ENCODE measurements at regions not wholly inside any gene's neighbourhood (a gene's known extent, or its start where the extent isn't known, plus 50 kb on each side); places are given as distances from the start of the nearest gene placed in this dataset.

DNA sequence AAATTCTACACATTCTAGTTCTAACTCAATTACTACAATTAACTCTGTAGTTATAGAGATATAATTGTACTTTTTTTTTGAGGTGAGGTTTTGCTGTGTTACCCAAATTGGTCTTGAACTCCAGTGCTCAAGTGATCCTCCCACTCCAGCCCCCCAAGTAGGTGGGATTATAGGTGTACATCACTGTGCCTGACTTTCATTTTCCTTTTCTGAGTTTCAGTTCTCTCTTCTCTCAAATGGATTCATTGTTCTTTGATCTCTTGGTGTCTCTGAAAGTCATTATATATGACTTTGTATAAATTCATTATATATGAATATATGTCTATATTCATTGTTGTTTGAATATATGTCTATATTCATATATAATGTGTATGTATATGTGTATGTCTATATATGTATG lies 74.0 kb upstream of the GALNT2 start:
- Histone ChIP-seq H3K9me3 (no peaks in the 10 kb centered on the region), H3K4me3 (no peak overlapping the region), H3K27ac (no peak overlapping the region), H3K27me3 (no peaks in the 10 kb centered on the region), H3K36me3 (no peaks in the 10 kb centered on the region), H3K4me1 (no peaks in the 10 kb centered on the region)
- no peak for TF ChIP-seq CTCF (IDR thresholded peaks at IDR 0.05)
- intact Hi-C loops (cut with DNase I): no loop called here
- ATAC-seq (no peak), DNase-seq (no peak)

DNA sequence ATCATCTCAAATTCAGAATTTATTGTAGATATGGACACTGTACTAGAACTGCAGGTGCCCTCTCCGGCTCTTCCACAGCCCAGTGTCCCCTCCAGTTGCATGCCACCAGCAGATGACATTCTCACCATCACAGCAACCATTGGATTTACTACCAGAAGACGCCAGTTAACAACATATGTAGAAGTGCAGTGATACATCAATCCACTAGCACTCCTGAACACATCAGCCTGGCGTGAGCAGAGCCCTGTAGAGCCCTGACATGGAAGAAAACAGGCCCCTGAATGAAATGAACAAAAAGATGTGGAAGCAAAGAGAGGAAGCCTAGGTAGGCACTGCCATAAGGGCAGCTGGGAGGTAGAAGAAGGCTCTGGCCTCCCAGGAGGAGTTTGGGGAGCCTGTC lies 73.1 kb upstream of the GALNT2 start:
- ATAC-seq: no peak
- intact Hi-C loops (cut with DNase I): no loop called here

GRCh38 chr1:229999004-229999670 lies 67.9 kb upstream of the GALNT2 start:
- no peak for ATAC-seq
- TF ChIP-seq CTCF (IDR thresholded peaks at IDR 0.05): no peak
- Histone ChIP-seq H3K27me3 (no peaks in the 10 kb centered on the region), H3K4me3 (no peak overlapping the region), H3K4me1 (no peaks in the 10 kb centered on the region), H3K27ac (no peak overlapping the region), H3K36me3 (no peaks in the 10 kb centered on the region), H3K9me3 (no peaks in the 10 kb centered on the region)
- DNase-seq: no peak
- intact Hi-C loops (cut with DNase I): no loop called here

More for the DNA sequence above, 73.1 kb upstream of the GALNT2 start:
- no peak overlapping the region for H3K4me3 ChIP-seq
- H3K27ac ChIP-seq: no peak overlapping the region
- DNase-seq: no peak
- no peaks in the 10 kb centered on the region for H3K4me1 ChIP-seq
- no peaks in the 10 kb centered on the region for H3K27me3 ChIP-seq
- no peak for TF ChIP-seq CTCF (IDR thresholded peaks at IDR 0.05)
- H3K9me3 ChIP-seq: no peaks in the 10 kb centered on the region
- no peaks in the 10 kb centered on the region for H3K36me3 ChIP-seq

DNA sequence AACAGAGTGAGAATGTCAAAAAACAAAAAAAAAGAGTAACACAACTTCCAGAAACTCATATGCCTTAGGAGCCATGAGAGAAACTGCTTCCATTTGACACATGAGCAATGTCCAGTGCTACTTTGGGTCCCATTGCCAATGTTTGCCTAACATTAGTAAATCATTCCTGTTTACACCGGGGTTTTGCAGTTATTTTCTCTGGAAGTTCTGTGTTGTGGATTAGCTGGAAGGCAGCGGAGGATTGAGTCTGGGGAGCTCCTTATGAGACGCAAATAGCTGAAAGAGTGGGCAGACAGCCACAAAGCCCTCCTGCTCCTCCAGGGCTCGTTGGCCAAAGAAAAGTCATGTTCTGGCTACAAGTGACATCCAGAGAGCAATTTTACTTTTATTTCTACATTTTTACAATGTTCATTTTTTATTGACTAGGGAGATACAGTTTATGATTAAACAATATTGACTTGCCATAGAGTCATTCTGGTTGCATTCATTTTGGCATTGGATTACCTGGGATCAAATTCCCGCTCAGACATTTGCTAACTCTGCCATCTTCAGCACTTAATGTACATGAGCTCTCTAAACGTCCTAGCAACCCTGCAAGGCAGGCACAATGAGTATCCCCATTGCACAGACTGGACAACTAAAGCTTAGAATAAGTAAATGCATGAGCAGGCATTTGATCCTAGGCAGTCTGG lies 66.4 kb upstream of the GALNT2 start:
- no peak for ATAC-seq
- no peak for DNase-seq
- TF ChIP-seq CTCF (IDR thresholded peaks at IDR 0.05): no peak
- Histone ChIP-seq H3K27me3 (no peaks in the 10 kb centered on the region), H3K4me3 (no peak overlapping the region), H3K9me3 (no peaks in the 10 kb centered on the region), H3K4me1 (no peaks in the 10 kb centered on the region), H3K36me3 (no peaks in the 10 kb centered on the region), H3K27ac (no peak overlapping the region)
- intact Hi-C loops (cut with DNase I): no loop called here

GRCh38 chr1:230002164-230002803 lies 64.8 kb upstream of the GALNT2 start:
- no peak overlapping the region for H3K27ac ChIP-seq
- intact Hi-C loops (cut with DNase I): no loop called here
- TF ChIP-seq CTCF (IDR thresholded peaks at IDR 0.05): no peak
- H3K27me3 ChIP-seq: no peaks in the 10 kb centered on the region
- H3K9me3 ChIP-seq: no peaks in the 10 kb centered on the region
- H3K36me3 ChIP-seq: no peaks in the 10 kb centered on the region
- no peak overlapping the region for H3K4me3 ChIP-seq
- DNase-seq: no peak
- H3K4me1 ChIP-seq: no peaks in the 10 kb centered on the region
- ATAC-seq: peak; percentile 69
